C4-2B (cell line): ENCODE measurements at regions not wholly inside any gene's neighbourhood (a gene's known extent, or its start where the extent isn't known, plus 50 kb on each side); places are given as distances from the start of the nearest gene placed in this dataset.
"Not testable (repeated sequence)": the region's sequence is repeated elsewhere in the genome, so short reads cannot be mapped to it uniquely, and the experiment has no call there.

ENCODE experiments used
- H3K27ac ChIP-seq: fragments of 450-650 bp; 2 replicates; pipeline ENCODE4 v1.5.1; 2017
- CTCF ChIP-seq: fragments of 450-650 bp; conservative IDR thresholded peaks from 2 replicates; pipeline ENCODE4 v1.5.1; 2017; ENCODE audit warnings: mild to moderate bottlenecking
- ZFX ChIP-seq: fragments of 450-650 bp; IDR thresholded peaks from 2 replicates; pipeline ENCODE4 v1.6.1; 2017

GRCh38 chr7:149573519-149573918, 75.9 kb upstream of the ZNF746 start:
- TF ChIP-seq ZFX (no peak), CTCF (no peak)
- no peak overlapping the region for H3K27ac ChIP-seq

DNA sequence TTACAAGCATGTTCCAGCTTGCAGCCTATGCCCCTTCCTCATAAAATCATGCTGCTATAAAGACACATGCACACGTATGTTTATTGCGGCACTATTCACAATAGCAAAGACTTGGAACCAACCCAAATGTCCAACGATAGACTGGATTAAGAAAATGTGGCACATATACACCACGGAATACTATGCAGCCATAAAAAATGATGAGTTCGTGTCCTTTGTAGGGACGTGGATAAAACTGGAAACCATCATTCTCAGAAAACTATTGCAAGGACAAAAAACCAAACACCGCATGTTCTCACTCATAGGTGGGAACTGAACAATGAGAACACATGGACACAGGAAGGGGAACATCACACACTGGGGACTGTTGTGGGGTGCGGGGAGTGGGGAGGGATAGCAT, 75.3 kb upstream of the ZNF746 start:
- not testable (repeated sequence) for H3K27ac ChIP-seq

GRCh38 chr7:149570784-149571183, 73.2 kb upstream of the ZNF746 start:
- no peak for TF ChIP-seq CTCF

GRCh38 chr7:149569726-149570422, 72.3 kb upstream of the ZNF746 start:
- TF ChIP-seq ZFX = no peak
- no peak for TF ChIP-seq CTCF
- no peak overlapping the region for H3K27ac ChIP-seq

More at GRCh38 chr7:149570784-149571183, 73.2 kb upstream of the ZNF746 start:
- no peak overlapping the region for H3K27ac ChIP-seq

- TF ChIP-seq ZFX (no peak), CTCF (no peak)
- no peak overlapping the region for H3K27ac ChIP-seq
Measured at GRCh38 chr7:149569025-149569725, 71.6 kb upstream of the ZNF746 start.

DNA sequence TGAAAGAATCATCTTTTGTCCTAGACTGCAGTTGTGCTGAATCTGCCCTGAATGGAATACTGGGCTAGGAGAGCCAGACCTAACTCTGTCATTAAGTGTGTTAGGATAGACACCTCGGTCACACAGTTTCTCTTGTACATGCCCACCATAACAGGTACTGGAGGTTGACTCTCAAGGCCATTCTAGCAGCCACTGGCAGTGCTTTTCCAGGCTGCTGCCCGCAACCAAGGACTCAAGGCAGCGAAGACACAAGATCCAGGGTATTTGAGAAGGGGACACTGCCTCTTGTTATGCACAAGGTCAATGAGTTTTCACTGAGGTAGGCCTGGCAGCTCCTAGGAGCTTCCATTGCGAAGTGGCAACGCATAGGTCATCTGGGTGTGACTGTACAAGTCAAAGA, 70.6 kb upstream of the ZNF746 start:
- TF ChIP-seq CTCF (no peak), ZFX (no peak)
- no peak overlapping the region for H3K27ac ChIP-seq

DNA sequence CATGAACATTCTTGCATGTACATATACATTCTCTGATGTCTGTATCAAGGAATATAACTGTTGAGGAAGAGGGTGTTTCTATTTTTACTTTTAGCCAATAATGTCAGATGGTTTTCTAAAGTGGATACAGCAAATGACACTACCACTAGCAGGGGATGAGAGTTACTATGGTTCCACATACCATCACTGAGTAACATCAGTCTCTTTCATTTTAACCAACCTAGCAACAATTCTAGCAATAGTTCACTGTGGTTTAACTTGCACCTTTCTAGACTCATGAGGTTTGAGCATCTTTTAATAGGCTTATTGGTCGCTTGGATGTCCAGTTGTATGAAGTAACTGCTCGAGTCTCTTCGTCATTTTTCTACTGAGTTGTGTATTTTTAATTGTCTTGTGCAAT, 68.5 kb upstream of the ZNF746 start:
- H3K27ac ChIP-seq = no peak overlapping the region
- TF ChIP-seq CTCF (no peak), ZFX (no peak)

DNA sequence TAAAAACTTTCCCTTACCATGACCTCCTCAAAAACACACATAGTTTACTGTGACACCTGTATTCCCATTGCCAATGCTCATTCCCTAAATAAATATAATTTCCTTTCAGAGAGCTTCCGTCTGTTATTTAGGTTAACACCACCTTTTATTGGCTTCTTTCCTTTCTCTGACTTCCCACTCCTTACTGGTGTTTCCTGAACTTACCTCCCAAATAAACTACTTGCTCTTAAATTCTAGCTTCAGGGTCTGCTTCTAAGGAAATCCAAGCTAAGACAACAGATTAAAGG, 67.4 kb upstream of the ZNF746 start:
- TF ChIP-seq CTCF (no peak), ZFX (no peak)
- H3K27ac ChIP-seq = no peak overlapping the region
